ENCODE measurements at regions not wholly inside any gene's neighbourhood (a gene's known extent, or its start where the extent isn't known, plus 50 kb on each side); places are given as distances from the start of the nearest gene placed in this dataset.

- TF ChIP-seq POLR2A (IDR thresholded peaks at IDR 0.05) (no peak), CTCF (IDR thresholded peaks at IDR 0.05) (no peak), POLR2AphosphoS5 (IDR thresholded peaks at IDR 0.05) (no peak)
These were observed 224.0 kb upstream of the UBL3 start for GRCh38 chr13:30074431-30074830.
